Nephron (organoid): ENCODE measurements at regions not wholly inside any gene's neighbourhood (a gene's known extent, or its start where the extent isn't known, plus 50 kb on each side); places are given as distances from the start of the nearest gene placed in this dataset.

Source experiments
- H3K27ac Mint-ChIP-seq, 3 experiments: 2 replicates each; pipeline ENCODE4 v1.8.0; 2020; ENCODE audit warnings: mixed read lengths in 3 of 3, mild to moderate bottlenecking in 2 of 3, moderate library complexity in 1 of 3
- H3K27me3 Mint-ChIP-seq: 2 replicates; pipeline ENCODE4 v1.8.0; 2021; ENCODE audit warnings: low read depth, mild to moderate bottlenecking, moderate library complexity, mixed read lengths
- H3K36me3 Mint-ChIP-seq: 2 replicates; pipeline ENCODE4 v1.8.0; 2020; ENCODE audit warnings: low read depth, mixed read lengths
- H3K4me1 Mint-ChIP-seq: 2 replicates; pipeline ENCODE4 v1.8.0; 2020; ENCODE audit warnings: mixed read lengths
- H3K4me3 Mint-ChIP-seq, 3 experiments: 2 replicates each; pipeline ENCODE4 v1.8.0; 2020; ENCODE audit warnings: mild to moderate bottlenecking in 3 of 3, mixed read lengths in 3 of 3, moderate library complexity in 2 of 3
- H3K9me3 Mint-ChIP-seq: 2 replicates; pipeline ENCODE4 v1.8.0; 2020; ENCODE audit warnings: mixed read lengths
- TF ChIP-seq, protein P1 (sequence below), 3 experiments: fragments of 200-600 bp; sonication (generic); IDR thresholded peaks; one replicate each; pipeline ENCODE4 v1.5.0; 2021; ENCODE audit warnings: antibody characterized with exemption in 3 of 3; ENCODE audit not compliant: unreplicated experiment in 3 of 3

GRCh38 chr17:22409160-22409751, 716.9 kb downstream of the KCNJ18 start:
- Mint-ChIP-seq H3K27ac (no peak overlapping the region), H3K36me3 (peaks cover 8% of the 10 kb centered on the region), H3K4me3 (no peak overlapping the region), H3K4me1 (no peaks in the 10 kb centered on the region), H3K27me3 (no peaks in the 10 kb centered on the region), H3K9me3 (peaks cover 32% of the 10 kb centered on the region)
- TF ChIP-seq, protein P1, sequence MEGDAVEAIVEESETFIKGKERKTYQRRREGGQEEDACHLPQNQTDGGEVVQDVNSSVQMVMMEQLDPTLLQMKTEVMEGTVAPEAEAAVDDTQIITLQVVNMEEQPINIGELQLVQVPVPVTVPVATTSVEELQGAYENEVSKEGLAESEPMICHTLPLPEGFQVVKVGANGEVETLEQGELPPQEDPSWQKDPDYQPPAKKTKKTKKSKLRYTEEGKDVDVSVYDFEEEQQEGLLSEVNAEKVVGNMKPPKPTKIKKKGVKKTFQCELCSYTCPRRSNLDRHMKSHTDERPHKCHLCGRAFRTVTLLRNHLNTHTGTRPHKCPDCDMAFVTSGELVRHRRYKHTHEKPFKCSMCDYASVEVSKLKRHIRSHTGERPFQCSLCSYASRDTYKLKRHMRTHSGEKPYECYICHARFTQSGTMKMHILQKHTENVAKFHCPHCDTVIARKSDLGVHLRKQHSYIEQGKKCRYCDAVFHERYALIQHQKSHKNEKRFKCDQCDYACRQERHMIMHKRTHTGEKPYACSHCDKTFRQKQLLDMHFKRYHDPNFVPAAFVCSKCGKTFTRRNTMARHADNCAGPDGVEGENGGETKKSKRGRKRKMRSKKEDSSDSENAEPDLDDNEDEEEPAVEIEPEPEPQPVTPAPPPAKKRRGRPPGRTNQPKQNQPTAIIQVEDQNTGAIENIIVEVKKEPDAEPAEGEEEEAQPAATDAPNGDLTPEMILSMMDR (IDR thresholded peaks at IDR 0.05; ENCODE audit: unreplicated experiment in 3 of 3), result no peak

DNA sequence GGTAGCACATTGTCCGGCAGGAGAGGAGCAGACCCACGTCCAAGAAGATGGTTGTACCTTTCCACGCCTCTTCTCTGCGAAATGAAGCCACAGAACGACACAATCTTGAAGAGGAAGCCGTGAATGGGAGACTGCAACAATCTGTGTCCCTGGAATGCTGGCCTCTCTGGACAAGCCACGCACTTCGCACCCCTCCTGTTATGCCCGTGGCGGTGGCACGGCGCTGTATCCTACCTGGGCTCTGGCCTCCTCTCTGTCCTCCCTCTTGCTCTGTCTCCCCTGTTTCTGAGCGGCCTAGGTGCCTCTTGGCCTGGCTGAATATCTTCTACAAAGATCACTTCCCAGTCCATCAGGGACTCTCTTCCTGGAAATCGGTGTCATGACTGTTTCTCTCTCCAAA, 717.8 kb downstream of the KCNJ18 start:
- TF ChIP-seq, protein P1 (IDR thresholded peaks at IDR 0.05; ENCODE audit: unreplicated experiment in 3 of 3), result no peak
- H3K4me1 Mint-ChIP-seq, result no peaks in the 10 kb centered on the region
- peaks cover 8% of the 10 kb centered on the region for H3K36me3 Mint-ChIP-seq
- peaks cover 34% of the 10 kb centered on the region for H3K9me3 Mint-ChIP-seq
- no peak overlapping the region for H3K4me3 Mint-ChIP-seq
- H3K27ac Mint-ChIP-seq, result no peak overlapping the region
- no peaks in the 10 kb centered on the region for H3K27me3 Mint-ChIP-seq

- Mint-ChIP-seq H3K9me3 (peaks cover 44% of the 10 kb centered on the region), H3K36me3 (peaks cover 8% of the 10 kb centered on the region), H3K27me3 (no peaks in the 10 kb centered on the region), H3K4me1 (no peaks in the 10 kb centered on the region), H3K4me3 (no peak overlapping the region), H3K27ac (no peak overlapping the region)
- TF ChIP-seq, protein P1 (IDR thresholded peaks at IDR 0.05; ENCODE audit: unreplicated experiment in 3 of 3), result no peak
Observed at GRCh38 chr17:22411185-22411784, 719.0 kb downstream of the KCNJ18 start.

DNA sequence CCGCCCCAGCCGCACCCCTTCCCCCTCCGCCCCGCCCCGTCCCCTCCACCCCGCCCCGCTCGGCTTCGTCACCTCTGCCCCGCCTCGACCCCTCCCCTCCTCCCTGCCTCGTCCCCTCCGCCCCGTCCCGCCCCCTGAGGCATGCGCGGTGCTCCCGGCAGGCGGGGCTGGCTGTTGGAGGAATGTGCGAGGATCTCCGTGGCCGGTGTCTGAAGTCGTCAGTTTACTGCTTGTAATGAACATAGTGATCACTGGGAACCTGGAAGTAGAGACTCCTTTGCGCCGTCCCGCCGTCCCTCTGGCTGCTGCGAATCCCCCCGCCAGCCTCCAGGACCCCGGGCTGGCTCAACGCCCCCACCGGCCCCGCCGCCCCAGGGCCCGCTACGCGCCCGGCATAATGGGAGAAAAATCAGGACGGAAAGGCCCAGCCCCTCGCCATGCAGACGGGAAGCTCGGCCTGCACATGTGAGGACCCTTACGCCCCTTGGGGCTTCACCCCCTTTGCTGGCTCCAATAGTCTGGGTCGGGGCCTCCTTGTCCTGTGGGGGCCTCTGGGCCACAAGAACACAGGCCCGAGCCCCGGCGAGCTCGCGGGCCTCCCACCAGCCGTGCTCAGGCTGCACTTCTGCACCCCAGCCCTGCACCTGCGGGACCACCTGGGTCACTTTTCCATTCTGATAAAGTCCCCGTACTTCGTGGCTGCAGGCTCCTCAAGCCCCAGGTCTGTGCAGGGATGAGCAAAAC, 743.1 kb downstream of the KCNJ18 start:
- Mint-ChIP-seq H3K4me1 (no peaks in the 10 kb centered on the region), H3K36me3 (no peaks in the 10 kb centered on the region), H3K27ac (no peak overlapping the region), H3K27me3 (no peaks in the 10 kb centered on the region), H3K9me3 (peaks cover 48% of the 10 kb centered on the region), H3K4me3 (no peak overlapping the region)
- TF ChIP-seq, protein P1 (IDR thresholded peaks at IDR 0.05; ENCODE audit: unreplicated experiment in 3 of 3), result no peak

DNA sequence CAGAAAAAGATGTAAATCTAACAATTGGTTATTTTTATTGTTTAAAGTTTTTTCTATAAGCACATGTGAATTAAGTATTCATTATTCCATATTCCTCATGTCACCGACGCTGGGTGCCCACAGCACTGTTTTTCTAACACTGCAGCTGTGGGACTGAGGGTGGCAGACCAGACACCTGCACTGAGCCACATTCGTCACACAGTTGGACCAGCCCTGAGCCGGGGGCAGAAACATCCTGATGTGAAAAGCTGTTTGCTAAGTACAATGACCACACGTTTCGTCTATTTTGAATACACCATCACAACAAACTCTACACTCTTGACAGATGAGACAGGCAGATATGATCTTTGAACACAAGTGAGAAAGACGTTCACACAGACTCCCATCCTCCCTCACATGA, 749.5 kb downstream of the KCNJ18 start:
- Mint-ChIP-seq H3K27ac (no peak overlapping the region), H3K9me3 (peaks cover 42% of the 10 kb centered on the region), H3K27me3 (no peaks in the 10 kb centered on the region), H3K4me3 (no peak overlapping the region), H3K4me1 (no peaks in the 10 kb centered on the region), H3K36me3 (no peaks in the 10 kb centered on the region)
- TF ChIP-seq, protein P1 (IDR thresholded peaks at IDR 0.05; ENCODE audit: unreplicated experiment in 3 of 3), result no peak
